Sigmoid colon (tissue), 4 donors: ENCODE measurements at regions not wholly inside any gene's neighbourhood (a gene's known extent, or its start where the extent isn't known, plus 50 kb on each side); places are given as distances from the start of the nearest gene placed in this dataset.

Source experiments
- CTCF ChIP-seq, 4 experiments: fragments of 450-650 bp in 3 of 4; fragments of 200-600 bp in 1 of 4; IDR thresholded peaks; one replicate each; pipeline ENCODE4 v1.5.1; 2016 to 2019; ENCODE audit warnings: antibody characterized with exemption in 4 of 4, mild to moderate bottlenecking in 3 of 4, moderate library complexity in 2 of 4
- EP300 ChIP-seq, 4 donors: sonication (generic); formaldehyde crosslinking; IDR thresholded peaks; one replicate each; pipeline ENCODE4 v1.6.1; 2017; ENCODE audit warnings: antibody characterized with exemption in 4 of 4
- POLR2A ChIP-seq, 2 donors: fragments of 450-650 bp; IDR thresholded peaks; one replicate each; pipeline ENCODE4 v1.6.1; 2016; ENCODE audit warnings: antibody characterized with exemption in 2 of 2, mild to moderate bottlenecking in 2 of 2, moderate library complexity in 2 of 2

GRCh38 chr18:10234281-10234680, 220.2 kb upstream of the APCDD1 start:
- no peak for TF ChIP-seq CTCF (IDR thresholded peaks at IDR 0.05)
- TF ChIP-seq EP300 (IDR thresholded peaks at IDR 0.05) = no peak
- TF ChIP-seq POLR2A (IDR thresholded peaks at IDR 0.05) = no peak
